Large intestine (tissue), 3 donors: ENCODE measurements at regions not wholly inside any gene's neighbourhood (a gene's known extent, or its start where the extent isn't known, plus 50 kb on each side); places are given as distances from the start of the nearest gene placed in this dataset.
A peak's percentile ranks its signal among the peaks of the same experiment; 100 is the strongest.

Experiments
- DNase-seq, 2 donors: peaks; one replicate each; pipeline versions ENCODE4 v3.0.0 to v3.0.0-alpha.2; 2013
- H3K27ac ChIP-seq: one replicate; pipeline ENCODE4 v1.5.1; 2013; ENCODE audit warnings: low read length
- H3K27me3 ChIP-seq: 2 replicates; pipeline ENCODE4 v1.6.1; 2013; ENCODE audit warnings: low read length; ENCODE audit not compliant: control insufficient read depth, insufficient read depth
- H3K36me3 ChIP-seq: 2 replicates; pipeline ENCODE4 v1.6.1; 2013; ENCODE audit warnings: low read length; ENCODE audit not compliant: control insufficient read depth, insufficient read depth
- H3K4me1 ChIP-seq: one replicate; pipeline ENCODE4 v1.6.1; 2013; ENCODE audit warnings: low read length; ENCODE audit not compliant: control insufficient read depth, insufficient read depth
- H3K4me3 ChIP-seq: one replicate; pipeline ENCODE4 v1.5.1; 2013; ENCODE audit warnings: low read length
- H3K9me3 ChIP-seq: one replicate; pipeline ENCODE4 v1.6.1; 2013; ENCODE audit warnings: mild to moderate bottlenecking, low read depth, low read length, moderate library complexity; ENCODE audit not compliant: control insufficient read depth
- WGBS: methylation state at CpG from one replicate; pipeline ENCODE4 v1.1.5; 2013; ENCODE audit warnings: low lambda C conversion rate; ENCODE audit not compliant: insufficient coverage; 5-methylcytosine and 5-hydroxymethylcytosine counted together

GRCh38 chr2:128467321-128467969 lies 148.8 kb upstream of the HS6ST1 start:
- WGBS = no CpG with 5 or more reads among the region's 10 CpGs
- Histone ChIP-seq H3K27me3 (no peaks in the 10 kb centered on the region), H3K4me1 (no peaks in the 10 kb centered on the region), H3K4me3 (no peak overlapping the region), H3K27ac (no peak overlapping the region), H3K9me3 (peaks cover 42% of the 10 kb centered on the region), H3K36me3 (no peaks in the 10 kb centered on the region)
- no peak for DNase-seq

DNA sequence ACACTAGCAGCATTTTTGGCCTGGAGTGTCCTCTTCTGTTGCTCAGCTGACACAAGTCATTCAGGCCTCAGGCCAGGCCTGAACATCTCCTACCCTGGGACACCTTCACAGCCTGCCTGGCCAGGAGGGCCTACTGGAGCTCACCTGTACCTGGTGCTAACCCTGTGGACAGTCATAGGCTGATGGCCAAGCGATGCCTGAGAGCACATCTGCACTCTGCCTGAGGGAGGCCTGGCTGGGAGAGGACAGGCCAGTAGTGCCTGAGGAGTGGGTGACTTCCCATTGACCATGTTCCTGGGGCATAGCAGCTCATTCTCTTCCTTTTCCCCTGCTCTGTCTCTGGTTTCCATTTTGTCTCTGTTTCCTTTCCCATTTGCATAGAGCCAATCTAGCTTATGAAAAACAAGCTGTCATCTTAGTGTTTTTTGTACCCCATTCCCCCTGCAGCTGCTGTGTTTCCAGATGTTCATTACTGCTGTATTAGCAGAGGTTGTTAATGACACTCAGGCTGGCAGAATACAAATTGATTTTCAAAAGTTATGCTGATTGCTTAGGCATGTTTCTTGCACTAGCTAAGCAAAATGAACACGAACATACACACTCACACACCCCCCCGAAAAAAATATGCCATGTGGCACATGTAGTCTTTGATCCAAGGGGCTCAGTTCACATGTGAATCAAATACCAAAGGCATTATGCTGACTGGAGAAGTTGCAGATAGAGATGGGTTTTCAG lies 149.7 kb upstream of the HS6ST1 start:
- Histone ChIP-seq H3K27me3 (no peaks in the 10 kb centered on the region), H3K27ac (no peak overlapping the region), H3K4me1 (no peaks in the 10 kb centered on the region), H3K36me3 (no peaks in the 10 kb centered on the region), H3K9me3 (peaks cover 42% of the 10 kb centered on the region), H3K4me3 (no peak overlapping the region)
- DNase-seq = no peak
- WGBS = no CpG with 5 or more reads among the region's 3 CpGs

GRCh38 chr2:128469203-128469602 lies 150.5 kb upstream of the HS6ST1 start:
- H3K36me3 ChIP-seq = no peaks in the 10 kb centered on the region
- H3K27me3 ChIP-seq = no peaks in the 10 kb centered on the region
- H3K27ac ChIP-seq = no peak overlapping the region
- no CpG with 5 or more reads among the region's 1 CpG for WGBS
- no peak overlapping the region for H3K4me3 ChIP-seq
- peaks cover 4% of the 10 kb centered on the region for H3K4me1 ChIP-seq
- H3K9me3 ChIP-seq = peaks cover 42% of the 10 kb centered on the region
- DNase-seq = no peak

DNA sequence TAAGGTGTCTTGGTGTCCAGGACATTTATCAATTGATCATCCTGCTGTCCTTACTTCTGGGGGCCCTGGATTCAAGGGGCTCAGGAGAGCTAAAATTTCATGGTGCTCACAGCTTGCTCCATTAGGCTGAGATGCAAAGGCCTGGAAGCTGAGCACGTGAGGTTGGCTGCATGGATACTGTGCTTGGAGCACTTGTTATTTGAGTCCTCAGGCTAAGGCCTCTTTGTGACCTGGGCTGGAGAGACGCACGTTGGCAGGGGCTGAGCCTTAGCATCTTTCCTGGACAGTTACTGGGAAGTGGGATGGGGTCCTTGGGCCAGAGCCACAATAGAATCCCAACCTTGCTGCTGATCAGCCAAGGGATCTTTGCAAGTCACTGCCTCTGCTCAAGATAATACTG lies 151.2 kb upstream of the HS6ST1 start:
- Histone ChIP-seq H3K27me3 (no peaks in the 10 kb centered on the region), H3K27ac (no peak overlapping the region), H3K4me3 (no peak overlapping the region), H3K36me3 (no peaks in the 10 kb centered on the region), H3K4me1 (peaks cover 4% of the 10 kb centered on the region), H3K9me3 (peaks cover 42% of the 10 kb centered on the region)
- DNase-seq = no peak
- no CpG with 5 or more reads among the region's 3 CpGs for WGBS

GRCh38 chr2:128472789-128473174 lies 154.1 kb upstream of the HS6ST1 start:
- H3K4me3 ChIP-seq = no peak overlapping the region
- WGBS = no CpG with 5 or more reads among the region's 5 CpGs
- no peaks in the 10 kb centered on the region for H3K27me3 ChIP-seq
- H3K36me3 ChIP-seq = no peaks in the 10 kb centered on the region
- no peak overlapping the region for H3K27ac ChIP-seq
- DNase-seq = peak in 1 of 2 donors; percentile 9
- H3K9me3 ChIP-seq = peaks cover 27% of the 10 kb centered on the region
- peaks cover 4% of the 10 kb centered on the region for H3K4me1 ChIP-seq

DNA sequence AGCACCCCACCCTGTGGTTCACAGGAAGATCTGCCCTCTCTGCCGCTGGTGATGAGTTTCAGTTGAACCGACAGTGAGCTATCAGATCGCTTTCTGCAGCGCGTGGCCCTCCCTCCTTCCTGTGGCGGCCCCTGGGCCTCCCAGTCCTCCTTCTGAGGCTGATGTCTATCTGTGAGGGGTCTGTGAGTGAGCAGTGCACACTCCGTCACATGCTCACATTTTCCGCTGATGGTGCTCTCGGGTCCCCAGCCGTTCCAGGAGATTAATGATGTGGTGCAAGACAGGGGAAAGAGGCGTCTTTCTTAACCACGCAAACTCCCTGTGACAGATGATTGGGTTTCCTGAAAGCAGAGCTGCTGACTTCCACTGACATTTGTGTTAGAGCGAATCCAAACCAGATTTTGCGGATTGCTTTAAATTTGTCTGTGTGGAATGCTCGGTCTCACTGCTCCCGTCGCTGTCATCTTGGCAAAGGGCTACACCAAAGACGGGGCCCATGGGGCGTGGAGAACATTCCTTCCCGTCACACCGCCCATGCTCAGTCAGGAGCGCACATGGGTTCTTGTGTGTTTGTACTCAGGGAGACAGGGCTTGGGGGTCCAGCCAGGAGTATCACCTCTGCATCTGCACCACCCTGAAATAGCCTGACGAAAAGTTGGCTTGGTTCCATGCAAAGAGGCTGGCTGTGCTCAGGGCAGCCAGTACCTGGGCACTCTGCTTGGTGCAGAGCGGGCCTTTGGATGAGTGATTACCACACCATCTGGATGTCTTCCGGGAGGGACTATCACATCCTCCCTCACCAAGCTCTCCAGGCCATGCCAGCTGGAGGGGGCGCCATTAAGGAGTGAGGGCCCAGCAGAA lies 154.7 kb upstream of the HS6ST1 start:
- Histone ChIP-seq H3K27me3 (no peaks in the 10 kb centered on the region), H3K27ac (peak overlapping the region; percentile 12), H3K4me1 (peaks cover 4% of the 10 kb centered on the region), H3K36me3 (no peaks in the 10 kb centered on the region), H3K9me3 (peaks cover 22% of the 10 kb centered on the region), H3K4me3 (no peak overlapping the region)
- peak; percentile 35 to 44 for DNase-seq
- WGBS = no CpG with 5 or more reads among the region's 26 CpGs

DNA sequence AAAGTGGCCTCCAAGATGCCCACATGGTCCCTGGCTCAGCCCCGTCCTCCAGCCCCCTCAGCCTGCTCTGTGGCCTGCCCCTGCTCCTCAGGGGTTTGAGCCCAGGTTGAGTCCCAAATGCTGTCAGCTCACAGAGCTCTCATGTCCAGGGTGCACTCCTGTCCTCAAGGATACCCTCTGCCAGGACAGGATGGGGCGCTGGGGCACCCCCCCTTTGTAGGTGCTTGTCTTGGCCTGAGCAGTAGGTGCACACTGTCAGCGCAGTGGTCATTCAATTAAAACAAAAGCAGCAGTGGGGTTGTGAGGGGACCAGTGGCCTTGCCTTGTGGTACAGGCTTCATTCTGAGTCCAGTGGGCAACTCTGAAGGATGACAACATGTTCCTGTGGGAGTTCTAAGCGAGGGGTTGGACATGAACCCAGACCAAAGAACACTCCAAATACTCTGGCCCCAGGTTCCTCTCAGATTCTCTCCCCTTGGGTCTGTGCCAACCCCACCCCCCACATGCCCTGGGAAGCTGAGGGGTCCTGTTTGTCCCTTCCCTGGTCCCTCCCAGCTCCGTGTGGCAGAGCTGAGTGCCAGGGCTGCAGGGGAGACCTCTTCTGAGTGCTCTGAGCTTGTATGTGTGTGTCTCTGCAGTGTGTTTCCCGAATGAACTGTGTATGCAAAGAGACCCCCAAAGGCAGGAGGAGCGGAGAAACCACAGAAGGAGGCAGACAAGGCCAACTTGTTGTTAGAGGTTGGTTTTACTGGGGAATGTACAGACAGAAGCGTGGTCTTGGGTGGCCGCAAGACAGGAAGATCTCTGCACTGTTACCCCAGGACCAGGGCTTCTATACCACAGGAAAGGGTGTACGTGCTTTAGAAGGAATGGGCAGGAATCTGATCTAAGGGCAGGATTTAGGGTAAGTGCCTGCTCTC lies 155.6 kb upstream of the HS6ST1 start:
- Histone ChIP-seq H3K4me1 (peaks cover 4% of the 10 kb centered on the region), H3K9me3 (peaks cover 22% of the 10 kb centered on the region), H3K27ac (peak overlapping the region; percentile 12), H3K4me3 (no peak overlapping the region), H3K27me3 (no peaks in the 10 kb centered on the region), H3K36me3 (no peaks in the 10 kb centered on the region)
- DNase-seq = no peak
- no CpG with 5 or more reads among the region's 10 CpGs for WGBS

DNA sequence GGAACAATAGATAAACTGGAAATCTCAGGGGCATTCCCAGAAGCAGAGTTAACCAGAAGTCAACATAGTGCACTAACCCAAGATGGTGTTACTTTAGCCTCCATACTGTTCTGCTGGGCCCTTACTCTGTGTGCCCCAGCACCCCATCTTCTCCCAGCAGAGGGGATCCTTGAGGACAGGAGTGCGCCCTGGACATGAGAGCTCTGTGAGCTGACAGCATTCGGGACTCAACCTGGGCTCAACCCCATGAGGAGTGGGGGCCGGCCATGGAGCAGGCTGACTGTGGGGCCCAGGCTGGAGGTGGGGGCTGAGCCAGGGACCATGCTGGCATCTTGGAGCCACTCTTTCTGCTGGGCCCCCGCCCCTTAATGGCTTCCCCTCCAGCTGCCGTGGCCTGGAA lies 156.3 kb upstream of the HS6ST1 start:
- DNase-seq = no peak
- no peak overlapping the region for H3K27ac ChIP-seq
- no peak overlapping the region for H3K4me3 ChIP-seq
- no peaks in the 10 kb centered on the region for H3K36me3 ChIP-seq
- WGBS = no CpG with 5 or more reads among the region's 5 CpGs
- H3K27me3 ChIP-seq = no peaks in the 10 kb centered on the region
- peaks cover 18% of the 10 kb centered on the region for H3K9me3 ChIP-seq
- peaks cover 4% of the 10 kb centered on the region for H3K4me1 ChIP-seq

GRCh38 chr2:128475427-128476211 lies 157.0 kb upstream of the HS6ST1 start:
- no peaks in the 10 kb centered on the region for H3K36me3 ChIP-seq
- H3K4me1 ChIP-seq = peaks cover 4% of the 10 kb centered on the region
- peaks cover 13% of the 10 kb centered on the region for H3K9me3 ChIP-seq
- no peak for DNase-seq
- no CpG with 5 or more reads among the region's 17 CpGs for WGBS
- no peak overlapping the region for H3K4me3 ChIP-seq
- H3K27me3 ChIP-seq = no peaks in the 10 kb centered on the region
- H3K27ac ChIP-seq = no peak overlapping the region
